ENCODE measurements at regions not wholly inside any gene's neighbourhood (a gene's known extent, or its start where the extent isn't known, plus 50 kb on each side); places are given as distances from the start of the nearest gene placed in this dataset.
"Not testable (repeated sequence)": the region's sequence is repeated elsewhere in the genome, so short reads cannot be mapped to it uniquely, and the experiment has no call there.

DNA sequence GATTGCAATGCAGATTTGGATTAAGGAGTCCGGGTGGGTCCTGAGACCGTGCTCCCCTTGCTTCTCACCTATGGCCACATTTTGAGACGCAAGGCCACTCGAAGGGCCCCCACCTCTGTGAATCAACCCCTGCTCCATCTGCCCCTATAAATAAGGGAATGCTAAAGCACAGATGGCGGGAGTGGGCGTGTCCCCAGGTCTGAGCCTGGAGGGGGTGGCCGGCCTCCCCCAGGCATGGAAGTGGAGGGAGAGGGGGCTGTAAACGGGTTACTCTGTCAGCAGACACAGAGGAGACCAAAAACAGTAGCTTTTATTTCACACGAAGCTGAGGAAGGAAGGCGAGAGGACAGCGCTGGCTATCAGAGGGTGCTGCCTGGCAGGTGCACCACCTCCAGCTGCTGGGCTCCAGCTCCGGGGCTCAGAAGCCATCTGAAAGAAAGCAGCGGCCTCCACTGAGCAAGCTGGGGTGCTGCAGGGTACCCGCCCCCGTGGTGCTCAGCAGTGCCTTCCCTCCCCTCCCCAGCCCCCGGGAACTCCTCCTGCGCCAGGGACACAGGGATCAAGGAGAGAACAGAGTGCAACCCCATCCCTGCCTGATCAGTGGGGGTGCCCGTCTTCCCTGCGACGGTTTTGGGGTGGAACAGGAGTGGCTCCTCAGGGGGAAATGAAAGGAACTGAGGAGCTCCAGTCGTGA is 56.7 kb upstream of the RAB6C start:
- TF ChIP-seq, protein P1, sequence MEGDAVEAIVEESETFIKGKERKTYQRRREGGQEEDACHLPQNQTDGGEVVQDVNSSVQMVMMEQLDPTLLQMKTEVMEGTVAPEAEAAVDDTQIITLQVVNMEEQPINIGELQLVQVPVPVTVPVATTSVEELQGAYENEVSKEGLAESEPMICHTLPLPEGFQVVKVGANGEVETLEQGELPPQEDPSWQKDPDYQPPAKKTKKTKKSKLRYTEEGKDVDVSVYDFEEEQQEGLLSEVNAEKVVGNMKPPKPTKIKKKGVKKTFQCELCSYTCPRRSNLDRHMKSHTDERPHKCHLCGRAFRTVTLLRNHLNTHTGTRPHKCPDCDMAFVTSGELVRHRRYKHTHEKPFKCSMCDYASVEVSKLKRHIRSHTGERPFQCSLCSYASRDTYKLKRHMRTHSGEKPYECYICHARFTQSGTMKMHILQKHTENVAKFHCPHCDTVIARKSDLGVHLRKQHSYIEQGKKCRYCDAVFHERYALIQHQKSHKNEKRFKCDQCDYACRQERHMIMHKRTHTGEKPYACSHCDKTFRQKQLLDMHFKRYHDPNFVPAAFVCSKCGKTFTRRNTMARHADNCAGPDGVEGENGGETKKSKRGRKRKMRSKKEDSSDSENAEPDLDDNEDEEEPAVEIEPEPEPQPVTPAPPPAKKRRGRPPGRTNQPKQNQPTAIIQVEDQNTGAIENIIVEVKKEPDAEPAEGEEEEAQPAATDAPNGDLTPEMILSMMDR (IDR thresholded peaks at IDR 0.05; ENCODE audit: low read depth, low read length), result no peak
- no peak overlapping the region for H3K4me3 ChIP-seq (ENCODE audit: low read depth, low read length)
- DNase-seq, result no peak

DNA sequence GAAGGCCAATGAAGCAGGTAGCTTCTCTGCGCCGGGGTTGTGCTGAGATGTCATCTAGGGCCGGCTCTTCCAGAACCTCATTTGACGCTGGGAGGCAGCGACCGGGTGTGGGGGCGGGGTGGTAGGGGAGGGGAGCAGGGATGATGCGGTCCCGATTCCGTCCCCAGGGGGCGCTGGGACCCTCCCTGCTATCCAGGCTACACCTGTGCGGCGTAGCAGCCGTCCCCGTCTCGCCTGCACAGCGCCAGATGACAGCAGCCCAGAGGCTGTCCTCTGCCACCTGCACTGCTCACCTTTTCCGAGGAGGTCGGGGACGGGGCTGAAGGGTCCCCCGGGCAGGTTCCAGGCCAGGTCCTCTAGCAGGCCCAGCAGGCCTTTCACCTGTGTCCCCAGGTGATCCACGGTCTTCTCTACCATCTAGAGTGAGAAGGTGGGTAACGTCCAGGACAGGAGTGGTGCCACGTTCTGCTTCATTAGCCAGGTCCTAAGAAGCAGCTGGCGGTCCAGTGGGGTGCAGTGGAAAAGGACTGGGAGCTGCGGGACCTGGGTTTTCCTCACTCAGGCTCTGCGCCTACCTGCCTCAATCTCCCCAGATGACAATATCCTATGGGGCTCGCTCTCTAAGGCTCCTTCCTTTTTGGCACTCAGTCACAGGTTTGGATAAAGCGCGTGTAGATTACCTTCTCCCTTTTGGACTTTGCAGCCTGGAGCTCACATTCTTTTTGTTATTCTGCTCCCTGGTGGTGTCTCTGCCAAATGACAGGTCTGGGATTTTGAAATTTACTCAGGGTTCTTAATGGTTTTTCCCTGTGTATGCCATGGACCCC is 56.0 kb upstream of the RAB6C start:
- H3K4me1 ChIP-seq, result no peaks in the 10 kb centered on the region
- DNase-seq, result peak; percentile 53
- no peaks in the 10 kb centered on the region for H3K9me3 ChIP-seq
- H3K27me3 ChIP-seq, result no peaks in the 10 kb centered on the region
- no peaks in the 10 kb centered on the region for H3K36me3 ChIP-seq
- peak overlapping the region; percentile 31 for H3K4me3 ChIP-seq (ENCODE audit: low read depth, low read length)
- TF ChIP-seq, protein P1 (IDR thresholded peaks at IDR 0.05; ENCODE audit: low read depth, low read length), result peak; percentile 55

More for the DNA sequence above, 56.7 kb upstream of the RAB6C start:
- Histone ChIP-seq H3K4me1 (no peaks in the 10 kb centered on the region), H3K9me3 (no peaks in the 10 kb centered on the region), H3K36me3 (no peaks in the 10 kb centered on the region), H3K27me3 (no peaks in the 10 kb centered on the region)

DNA sequence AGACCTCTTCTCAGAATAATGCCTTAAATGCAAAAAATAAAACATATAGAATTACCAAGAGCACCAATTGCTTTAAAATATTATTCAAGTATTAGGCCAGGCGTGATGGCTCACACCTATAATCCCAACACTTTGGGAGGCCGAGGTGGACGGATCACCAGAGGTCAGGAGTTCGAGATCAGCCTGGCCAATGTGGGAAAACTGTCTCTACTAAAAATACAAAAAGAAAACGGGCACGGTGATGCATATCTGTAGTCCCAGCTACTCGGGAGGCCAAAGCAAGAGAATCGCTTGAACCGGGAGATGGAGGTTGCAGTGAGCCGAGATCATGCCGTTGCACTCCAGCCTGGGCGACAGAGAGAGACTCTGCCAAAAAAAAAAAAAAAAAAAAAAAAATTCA is 55.4 kb upstream of the RAB6C start:
- H3K27me3 ChIP-seq; H3K36me3 ChIP-seq; H3K4me3 ChIP-seq (ENCODE audit: low read depth, low read length); DNase-seq; H3K4me1 ChIP-seq; H3K9me3 ChIP-seq: not testable (repeated sequence)

- TF ChIP-seq, protein P1 (IDR thresholded peaks at IDR 0.05; ENCODE audit: low read depth, low read length), result no peak
- H3K27me3 ChIP-seq, result no peaks in the 10 kb centered on the region
- no peaks in the 10 kb centered on the region for H3K9me3 ChIP-seq
- H3K4me3 ChIP-seq (ENCODE audit: low read depth, low read length), result no peak overlapping the region
- no peak for DNase-seq
- H3K36me3 ChIP-seq, result no peaks in the 10 kb centered on the region
- no peaks in the 10 kb centered on the region for H3K4me1 ChIP-seq
Measured at GRCh38 chr2:129925381-129925780, 54.1 kb upstream of the RAB6C start.

DNA sequence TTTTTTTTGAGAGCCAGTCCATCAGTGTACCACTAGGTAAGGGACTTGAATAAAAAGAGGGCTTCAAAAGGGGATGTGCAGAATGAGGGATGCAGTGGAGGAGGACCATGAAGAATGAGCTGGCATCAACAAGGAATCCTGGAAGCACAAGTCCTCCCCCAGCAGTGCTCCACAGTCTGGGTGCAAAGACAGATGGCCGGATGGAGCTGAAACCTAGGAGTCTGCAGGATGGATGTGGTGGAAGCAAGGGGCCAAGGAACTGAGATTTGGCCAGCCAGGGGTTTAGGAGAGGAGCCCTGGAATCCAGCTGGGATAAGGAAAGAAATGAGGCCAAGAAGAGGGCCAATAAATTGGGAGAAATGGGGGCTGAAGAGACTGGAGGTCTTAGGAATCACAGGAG is 51.8 kb upstream of the RAB6C start:
- H3K36me3 ChIP-seq, result no peaks in the 10 kb centered on the region
- H3K4me1 ChIP-seq, result no peaks in the 10 kb centered on the region
- no peaks in the 10 kb centered on the region for H3K27me3 ChIP-seq
- H3K9me3 ChIP-seq, result no peaks in the 10 kb centered on the region
- TF ChIP-seq, protein P1 (IDR thresholded peaks at IDR 0.05; ENCODE audit: low read depth, low read length), result no peak
- DNase-seq, result no peak
- H3K4me3 ChIP-seq (ENCODE audit: low read depth, low read length), result no peak overlapping the region

- Histone ChIP-seq H3K27me3 (no peaks in the 10 kb centered on the region), H3K4me3 (ENCODE audit: low read depth, low read length) (no peak overlapping the region), H3K9me3 (no peaks in the 10 kb centered on the region), H3K36me3 (no peaks in the 10 kb centered on the region), H3K4me1 (no peaks in the 10 kb centered on the region)
- peak; percentile 28 for DNase-seq
- TF ChIP-seq, protein P1 (IDR thresholded peaks at IDR 0.05; ENCODE audit: low read depth, low read length), result no peak
Measured at GRCh38 chr2:129929321-129930290, 49.9 kb upstream of the RAB6C start.
